Progenitor cell of endocrine pancreas (in vitro differentiated cells): ENCODE measurements at regions not wholly inside any gene's neighbourhood (a gene's known extent, or its start where the extent isn't known, plus 50 kb on each side); places are given as distances from the start of the nearest gene placed in this dataset.

Experiments
- DNase-seq: peaks from one replicate; pipeline ENCODE4 v3.0.0; 2021; ENCODE audit warnings: low spot score; ENCODE audit not compliant: unreplicated experiment
- H3K27ac Mint-ChIP-seq: 2 replicates; pipeline ENCODE4 v1.8.0; 2021; ENCODE audit warnings: mild to moderate bottlenecking, moderate library complexity, mixed read lengths
- H3K27me3 Mint-ChIP-seq: 2 replicates; pipeline ENCODE4 v1.8.0; 2021; ENCODE audit warnings: mixed read lengths
- H3K36me3 Mint-ChIP-seq: 2 replicates; pipeline ENCODE4 v1.8.0; 2022; ENCODE audit warnings: mixed read lengths; ENCODE audit not compliant: insufficient read depth
- H3K4me1 Mint-ChIP-seq: 2 replicates; pipeline ENCODE4 v1.8.0; 2021; ENCODE audit warnings: low read depth, mixed read lengths
- H3K4me3 Mint-ChIP-seq: 2 replicates; pipeline ENCODE4 v1.8.0; 2021; ENCODE audit warnings: low read depth, mild to moderate bottlenecking, moderate library complexity, mixed read lengths
- H3K9me3 Mint-ChIP-seq: 2 replicates; pipeline ENCODE4 v1.8.0; 2021; ENCODE audit warnings: low read depth, mixed read lengths
- TF ChIP-seq, protein P1 (sequence below): fragments of 200-600 bp; sonication (generic); IDR thresholded peaks from one replicate; pipeline ENCODE4 v1.5.0; 2021; ENCODE audit warnings: antibody characterized with exemption, mild to moderate bottlenecking; ENCODE audit not compliant: unreplicated experiment

DNA sequence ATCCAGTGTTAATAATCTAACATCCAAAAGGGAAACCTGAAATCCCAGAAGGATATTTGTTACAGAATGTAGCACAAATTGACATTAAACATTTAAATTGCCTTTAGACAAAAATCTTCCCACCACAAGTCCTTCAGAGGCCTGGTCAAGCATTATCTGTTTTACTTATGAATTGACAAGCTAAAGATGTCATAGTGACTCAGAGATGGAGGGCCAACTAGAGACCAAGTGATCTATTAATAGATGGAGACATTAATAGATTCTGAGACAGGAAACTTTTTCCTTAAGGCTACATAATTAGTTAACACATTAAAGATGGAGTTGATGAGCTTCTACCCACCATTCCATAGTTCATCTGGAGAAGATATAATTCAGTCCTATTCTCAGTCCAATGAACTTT, 526.2 kb downstream of the IRS1 start:
- Mint-ChIP-seq H3K36me3 (no peaks in the 10 kb centered on the region), H3K27me3 (no peaks in the 10 kb centered on the region), H3K9me3 (no peaks in the 10 kb centered on the region), H3K4me3 (no peak overlapping the region), H3K27ac (no peak overlapping the region), H3K4me1 (peaks cover 4% of the 10 kb centered on the region)
- no peak for DNase-seq
- TF ChIP-seq, protein P1, sequence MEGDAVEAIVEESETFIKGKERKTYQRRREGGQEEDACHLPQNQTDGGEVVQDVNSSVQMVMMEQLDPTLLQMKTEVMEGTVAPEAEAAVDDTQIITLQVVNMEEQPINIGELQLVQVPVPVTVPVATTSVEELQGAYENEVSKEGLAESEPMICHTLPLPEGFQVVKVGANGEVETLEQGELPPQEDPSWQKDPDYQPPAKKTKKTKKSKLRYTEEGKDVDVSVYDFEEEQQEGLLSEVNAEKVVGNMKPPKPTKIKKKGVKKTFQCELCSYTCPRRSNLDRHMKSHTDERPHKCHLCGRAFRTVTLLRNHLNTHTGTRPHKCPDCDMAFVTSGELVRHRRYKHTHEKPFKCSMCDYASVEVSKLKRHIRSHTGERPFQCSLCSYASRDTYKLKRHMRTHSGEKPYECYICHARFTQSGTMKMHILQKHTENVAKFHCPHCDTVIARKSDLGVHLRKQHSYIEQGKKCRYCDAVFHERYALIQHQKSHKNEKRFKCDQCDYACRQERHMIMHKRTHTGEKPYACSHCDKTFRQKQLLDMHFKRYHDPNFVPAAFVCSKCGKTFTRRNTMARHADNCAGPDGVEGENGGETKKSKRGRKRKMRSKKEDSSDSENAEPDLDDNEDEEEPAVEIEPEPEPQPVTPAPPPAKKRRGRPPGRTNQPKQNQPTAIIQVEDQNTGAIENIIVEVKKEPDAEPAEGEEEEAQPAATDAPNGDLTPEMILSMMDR = no peak

DNA sequence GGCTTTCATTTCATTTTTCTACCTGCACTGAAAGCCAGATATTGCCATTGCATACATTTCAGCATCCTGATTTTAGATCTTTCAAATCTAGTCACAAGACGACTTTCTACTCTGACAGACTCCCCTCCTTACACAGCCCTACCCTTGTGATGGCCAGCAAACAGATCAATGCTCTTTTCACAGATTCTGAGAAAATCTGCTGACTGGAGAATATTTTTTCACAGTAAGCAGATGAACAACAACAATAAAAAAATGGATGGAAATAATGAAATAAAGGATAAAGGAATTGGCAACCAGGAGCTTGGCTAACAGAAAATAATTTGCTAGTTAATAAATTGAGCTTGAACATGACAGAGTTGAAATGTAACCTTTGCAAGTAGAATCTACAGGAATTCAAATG, 527.2 kb downstream of the IRS1 start:
- Mint-ChIP-seq H3K36me3 (no peaks in the 10 kb centered on the region), H3K27me3 (no peaks in the 10 kb centered on the region), H3K9me3 (no peaks in the 10 kb centered on the region), H3K4me3 (no peak overlapping the region), H3K4me1 (peaks cover 4% of the 10 kb centered on the region), H3K27ac (no peak overlapping the region)
- DNase-seq = no peak
- TF ChIP-seq, protein P1 = no peak

DNA sequence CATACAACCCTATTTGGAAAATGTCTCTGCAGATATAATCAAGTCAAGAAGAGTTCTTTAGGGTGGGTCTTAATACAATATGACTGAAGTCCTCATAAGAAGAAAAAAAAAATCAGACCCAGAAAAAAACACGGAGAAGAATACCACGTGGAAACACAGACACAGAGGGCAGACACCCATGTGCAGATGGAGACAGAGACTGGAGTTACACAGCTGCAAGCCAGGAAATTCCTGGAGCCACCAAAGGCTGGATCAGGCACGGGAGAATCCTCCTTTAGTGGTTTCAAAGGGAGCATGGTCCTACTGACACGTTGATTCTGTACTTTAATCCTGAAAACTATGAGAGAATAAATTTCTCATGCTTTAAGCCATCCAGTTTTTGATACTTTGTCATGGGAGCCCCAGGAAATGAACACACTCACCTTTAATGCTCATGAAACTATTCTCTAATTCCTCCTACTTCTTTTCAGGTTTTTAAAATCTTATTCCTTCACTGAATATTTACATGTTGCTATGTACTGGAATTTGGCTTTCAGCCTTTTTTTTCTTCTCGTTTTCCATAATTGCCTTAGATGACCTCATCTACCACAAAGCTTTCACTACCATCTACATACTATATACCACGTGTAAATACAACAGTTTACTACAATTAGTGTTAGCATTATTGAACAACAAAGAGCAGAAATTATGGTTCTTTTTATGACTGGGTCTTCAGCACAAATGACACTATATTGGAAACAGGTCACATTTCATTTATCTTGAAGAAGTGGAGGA, 529.1 kb downstream of the IRS1 start:
- Mint-ChIP-seq H3K36me3 (no peaks in the 10 kb centered on the region), H3K9me3 (no peaks in the 10 kb centered on the region), H3K4me3 (no peak overlapping the region), H3K27ac (no peak overlapping the region), H3K27me3 (no peaks in the 10 kb centered on the region), H3K4me1 (peaks cover 2% of the 10 kb centered on the region)
- TF ChIP-seq, protein P1 = no peak
- no peak for DNase-seq

DNA sequence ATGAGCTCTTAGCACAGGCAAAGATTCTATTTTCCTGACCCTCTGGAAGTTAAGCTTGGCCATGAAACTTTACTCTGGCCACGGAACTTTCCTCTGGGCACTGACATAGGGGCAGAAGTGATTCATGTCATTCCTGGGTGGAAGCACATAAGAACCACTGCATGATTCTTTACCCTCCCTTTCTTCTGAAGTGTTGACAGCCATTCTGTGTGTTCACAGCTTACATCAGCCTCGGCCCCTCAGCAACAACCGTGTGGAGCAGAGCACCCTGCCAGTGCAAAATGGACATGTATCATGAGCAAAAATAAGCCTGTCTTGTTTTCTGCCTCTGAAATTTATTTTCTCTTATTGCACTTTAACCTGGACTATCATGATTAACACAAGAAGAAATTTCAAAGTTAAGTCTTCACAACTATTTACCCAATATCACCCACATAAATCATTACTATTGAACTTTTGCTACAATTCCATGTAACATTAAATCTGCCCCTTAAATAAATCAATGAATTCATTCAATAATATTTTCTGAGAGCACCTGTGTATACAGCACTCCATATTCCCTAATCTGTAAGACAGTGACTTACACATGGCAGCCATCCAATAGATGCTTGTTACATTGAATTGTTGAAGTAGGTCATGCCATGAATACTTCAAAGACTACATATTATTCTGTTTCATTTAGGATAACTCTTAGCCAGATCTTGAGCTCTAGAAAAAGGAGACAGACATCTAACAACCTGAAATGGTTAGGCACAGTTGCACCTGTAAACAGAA, 531.9 kb downstream of the IRS1 start:
- no peaks in the 10 kb centered on the region for H3K9me3 Mint-ChIP-seq
- TF ChIP-seq, protein P1 = no peak
- H3K4me3 Mint-ChIP-seq = no peak overlapping the region
- H3K27me3 Mint-ChIP-seq = no peaks in the 10 kb centered on the region
- H3K27ac Mint-ChIP-seq = no peak overlapping the region
- no peak for DNase-seq
- no peaks in the 10 kb centered on the region for H3K36me3 Mint-ChIP-seq
- H3K4me1 Mint-ChIP-seq = peaks cover 2% of the 10 kb centered on the region

DNA sequence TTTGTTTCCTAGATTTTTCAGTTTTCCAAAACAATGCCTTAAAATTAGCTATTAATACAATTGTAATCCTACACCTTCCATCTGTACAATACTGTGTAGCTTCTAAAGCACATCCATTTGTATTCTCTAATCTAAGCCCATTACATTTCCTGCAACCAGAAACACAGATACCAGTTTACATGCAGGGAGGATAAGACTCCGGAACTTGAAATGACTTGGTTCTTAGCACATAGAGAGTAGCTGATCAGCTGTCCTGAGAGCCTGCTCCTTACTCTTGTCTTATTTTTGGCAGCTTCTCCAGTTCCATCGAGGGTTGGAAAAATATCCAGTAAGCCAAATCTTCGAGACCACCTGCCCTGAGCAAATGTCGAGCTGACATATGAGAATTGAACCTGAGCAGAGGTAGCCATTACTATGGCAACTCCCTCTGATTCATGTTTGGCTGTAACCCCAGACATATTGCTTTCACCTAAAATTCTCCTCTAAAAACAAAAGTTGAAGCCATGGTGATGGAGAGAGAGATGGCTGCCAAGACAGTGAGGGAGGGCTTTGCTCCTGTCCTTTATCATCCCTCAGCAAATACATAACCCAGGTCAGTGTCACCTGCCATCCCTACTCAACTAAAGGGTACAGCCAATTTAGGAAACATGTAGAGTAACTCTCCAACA, 542.8 kb downstream of the IRS1 start:
- H3K4me1 Mint-ChIP-seq = no peaks in the 10 kb centered on the region
- no peak overlapping the region for H3K4me3 Mint-ChIP-seq
- no peaks in the 10 kb centered on the region for H3K27me3 Mint-ChIP-seq
- no peak overlapping the region for H3K27ac Mint-ChIP-seq
- TF ChIP-seq, protein P1 = no peak
- peaks cover 5% of the 10 kb centered on the region for H3K9me3 Mint-ChIP-seq
- no peaks in the 10 kb centered on the region for H3K36me3 Mint-ChIP-seq
- DNase-seq = no peak
